ENCODE measurements at regions not wholly inside any gene's neighbourhood (a gene's known extent, or its start where the extent isn't known, plus 50 kb on each side); places are given as distances from the start of the nearest gene placed in this dataset.
A peak's percentile ranks its signal among the peaks of the same experiment; 100 is the strongest.
"Not testable (repeated sequence)": the region's sequence is repeated elsewhere in the genome, so short reads cannot be mapped to it uniquely, and the experiment has no call there.

DNA sequence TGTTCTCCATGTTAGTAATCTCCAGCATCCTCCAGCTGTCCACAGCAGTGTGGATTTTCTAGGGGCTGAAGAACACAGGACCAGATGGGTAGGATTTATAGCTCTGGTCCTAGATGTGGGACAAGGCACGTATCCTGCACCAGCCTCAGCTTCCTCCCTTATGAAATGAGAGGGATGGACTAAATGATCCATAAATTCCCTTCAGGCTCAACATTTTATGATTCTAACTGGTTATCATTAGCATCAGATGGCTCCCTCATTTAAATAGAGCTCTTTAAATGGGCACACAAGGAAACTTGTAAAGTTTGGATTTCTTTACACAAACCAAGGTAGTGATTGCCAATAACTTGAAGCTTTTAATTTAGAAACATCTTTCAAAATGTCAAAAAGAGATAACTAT lies 97.7 kb downstream of the ESM1 start:
- intact Hi-C loops (cut with DNase I), result no loop called here
- ATAC-seq, result no peak
- no peak for DNase-seq

GRCh38 chr5:54886866-54887265 lies 98.5 kb downstream of the ESM1 start:
- DNase-seq (no peak), ATAC-seq (no peak)

DNA sequence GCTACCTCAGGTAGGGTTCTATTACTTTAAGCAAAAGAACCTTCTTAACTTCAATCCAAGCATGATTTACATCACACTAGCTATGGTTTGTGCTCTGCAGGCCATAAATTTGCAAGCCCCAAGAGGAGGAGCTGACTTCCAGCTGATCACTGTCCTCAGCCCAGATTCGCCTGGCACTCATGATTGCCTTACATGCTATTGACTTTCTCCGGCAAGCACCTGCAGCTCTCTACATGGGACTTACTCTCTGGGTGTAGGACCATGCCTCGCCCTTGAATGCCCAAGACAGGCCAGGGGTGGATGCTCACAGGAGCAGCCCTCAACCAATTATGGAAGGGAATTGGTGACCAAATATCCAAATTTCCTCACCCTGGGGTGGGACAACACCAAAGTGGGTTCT lies 99.8 kb downstream of the ESM1 start:
- no peak for DNase-seq
- intact Hi-C loops (cut with DNase I), result no loop called here
- ATAC-seq, result no peak

More at GRCh38 chr5:54886866-54887265, 98.5 kb downstream of the ESM1 start:
- intact Hi-C loops (cut with DNase I), result no loop called here

DNA sequence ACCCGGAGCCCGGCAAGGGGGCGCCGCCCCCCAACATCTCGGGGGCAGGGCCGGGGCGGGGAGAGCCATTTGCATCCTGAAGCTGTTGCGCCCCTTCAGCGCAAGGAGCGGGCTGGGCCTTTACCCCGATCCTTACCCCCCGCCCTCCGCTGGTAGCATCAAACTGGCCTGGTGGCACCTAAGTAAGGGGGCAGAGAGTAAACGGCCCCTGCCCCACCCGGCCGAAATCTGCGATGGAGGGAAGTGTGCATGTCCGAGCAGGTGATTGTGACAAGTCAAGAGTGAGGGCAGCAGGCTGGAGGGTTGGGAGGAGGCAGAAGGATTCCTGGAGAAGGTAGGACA lies 101.2 kb downstream of the ESM1 start:
- ATAC-seq (no peak), DNase-seq (no peak)
- intact Hi-C loops (cut with DNase I), result no loop called here

DNA sequence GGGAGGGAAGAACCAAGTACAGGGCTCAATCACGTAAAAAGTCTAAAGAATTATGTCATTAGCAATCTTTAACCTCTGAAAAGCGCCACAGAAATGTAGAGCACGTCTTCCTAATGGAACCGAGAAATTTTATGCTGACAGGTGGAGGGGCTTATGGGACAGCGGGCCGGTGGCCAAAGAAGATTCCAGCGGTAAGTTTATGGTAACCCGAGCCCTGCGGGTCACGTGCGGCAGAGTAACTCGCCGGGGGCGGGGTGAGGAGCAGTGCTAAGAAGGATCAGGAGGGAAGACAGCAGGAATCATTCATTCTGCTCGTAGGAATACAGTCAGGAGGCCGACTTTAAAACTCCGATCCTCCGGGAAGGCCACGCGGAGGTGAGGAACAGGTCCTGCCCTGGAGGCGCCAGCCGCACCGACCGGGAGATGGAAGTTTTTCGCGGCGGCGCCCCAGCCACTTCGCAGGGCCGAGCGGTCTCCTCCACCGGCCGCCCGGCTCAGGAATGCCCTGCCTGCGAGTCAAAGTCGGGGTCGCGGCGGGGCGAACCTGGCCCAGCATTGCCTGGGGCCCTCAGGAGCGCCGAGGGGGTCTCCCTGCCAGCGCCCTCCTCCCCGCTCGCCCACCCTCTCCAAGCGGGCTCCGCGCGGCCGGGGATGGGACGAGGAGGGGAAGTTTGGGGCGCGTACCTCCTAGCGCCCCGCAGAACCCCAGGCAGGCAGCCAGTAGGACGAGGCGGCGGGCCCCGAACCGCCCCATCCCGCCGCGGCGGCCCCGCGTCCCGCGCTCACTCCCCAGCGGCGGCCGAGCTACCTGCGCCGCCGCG lies 101.8 kb downstream of the ESM1 start:
- peak; percentile 45 for DNase-seq
- intact Hi-C loops (cut with DNase I), result no loop called here
- peak; percentile 76 to 85 for ATAC-seq

- intact Hi-C loops (cut with DNase I), result no loop called here
- peak in 1 of 2 donors; percentile 17 for ATAC-seq
- no peak for DNase-seq
Observed at GRCh38 chr5:54882841-54883240, 102.6 kb downstream of the ESM1 start.

DNA sequence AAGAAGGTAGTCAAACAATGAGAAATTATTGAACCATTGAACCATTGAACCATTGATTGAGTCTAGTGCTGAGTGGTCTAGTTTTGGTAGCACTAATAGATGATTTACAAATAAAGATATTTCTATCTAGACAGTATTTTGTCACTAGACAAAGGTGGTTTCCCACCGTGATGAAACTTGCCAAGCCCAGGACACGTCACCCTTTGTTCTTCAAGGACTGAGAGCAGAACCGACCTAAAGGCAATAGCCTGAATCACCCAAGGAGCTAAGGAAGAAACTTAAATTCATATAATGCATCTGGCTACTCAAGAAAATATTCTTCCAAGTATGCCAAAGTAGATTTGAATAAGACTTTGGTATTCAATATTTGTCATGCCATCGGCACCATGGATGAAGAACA lies 103.3 kb downstream of the ESM1 start:
- intact Hi-C loops (cut with DNase I), result no loop called here
- ATAC-seq (no peak), DNase-seq (no peak)

DNA sequence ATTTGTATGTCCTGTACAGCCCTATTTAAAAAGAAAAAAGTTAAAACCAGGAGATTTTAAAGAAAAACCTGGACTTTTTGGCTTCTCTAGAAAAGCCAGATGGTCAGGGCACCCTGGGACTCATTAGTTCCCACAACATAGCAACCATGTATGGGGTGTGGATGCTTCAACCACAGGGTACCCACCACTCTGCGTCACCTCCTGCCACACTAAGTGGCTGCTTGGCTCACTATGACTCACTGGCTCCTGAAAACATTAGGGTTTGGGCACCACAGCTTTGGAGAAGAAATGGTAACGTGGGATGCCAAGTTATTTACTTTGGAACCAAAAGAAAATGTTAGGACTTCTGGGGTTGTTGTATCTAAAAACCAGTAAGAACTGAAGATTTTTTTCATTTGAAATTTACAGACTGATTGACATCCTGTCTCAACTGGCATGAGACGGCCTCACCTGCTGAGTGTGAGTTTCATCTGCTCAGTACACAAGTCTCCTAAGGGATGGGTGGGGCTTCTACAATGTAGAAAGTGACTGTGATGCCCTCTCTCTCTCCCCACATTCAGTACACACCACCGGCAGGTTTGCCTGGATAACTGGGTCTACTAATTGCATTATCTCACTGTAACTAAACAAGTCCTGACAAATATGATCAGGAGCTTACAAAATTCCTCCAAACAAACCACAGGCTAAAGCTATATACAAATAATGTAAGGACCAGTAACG lies 103.9 kb downstream of the ESM1 start:
- DNase-seq, result no peak
- intact Hi-C loops (cut with DNase I), result no loop called here
- ATAC-seq, result no peak

- intact Hi-C loops (cut with DNase I), result no loop called here
- no peak for DNase-seq
- no peak for ATAC-seq
Observed at GRCh38 chr5:54876976-54877375, 108.4 kb downstream of the ESM1 start.

DNA sequence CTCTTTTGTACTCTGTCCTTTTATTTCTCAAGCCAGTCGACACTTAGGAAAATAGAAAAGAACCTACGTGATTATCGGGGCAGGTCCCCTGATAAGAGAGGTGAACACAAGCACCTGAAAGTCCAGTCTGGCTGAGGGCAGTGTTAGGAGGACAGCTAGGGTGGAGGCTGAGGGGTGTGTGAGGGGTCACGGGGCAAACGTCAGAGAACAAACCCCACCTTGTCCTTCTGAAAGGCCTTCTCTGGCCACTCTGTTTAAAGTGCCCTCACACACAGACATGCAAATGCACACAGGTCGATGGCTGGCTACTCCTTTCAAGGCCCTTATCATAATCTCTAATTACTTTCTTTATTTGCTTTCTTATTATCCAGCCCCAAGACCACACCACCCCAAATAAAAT lies 108.8 kb downstream of the ESM1 start:
- intact Hi-C loops (cut with DNase I), result no loop called here
- ATAC-seq, result no peak
- no peak for DNase-seq

DNA sequence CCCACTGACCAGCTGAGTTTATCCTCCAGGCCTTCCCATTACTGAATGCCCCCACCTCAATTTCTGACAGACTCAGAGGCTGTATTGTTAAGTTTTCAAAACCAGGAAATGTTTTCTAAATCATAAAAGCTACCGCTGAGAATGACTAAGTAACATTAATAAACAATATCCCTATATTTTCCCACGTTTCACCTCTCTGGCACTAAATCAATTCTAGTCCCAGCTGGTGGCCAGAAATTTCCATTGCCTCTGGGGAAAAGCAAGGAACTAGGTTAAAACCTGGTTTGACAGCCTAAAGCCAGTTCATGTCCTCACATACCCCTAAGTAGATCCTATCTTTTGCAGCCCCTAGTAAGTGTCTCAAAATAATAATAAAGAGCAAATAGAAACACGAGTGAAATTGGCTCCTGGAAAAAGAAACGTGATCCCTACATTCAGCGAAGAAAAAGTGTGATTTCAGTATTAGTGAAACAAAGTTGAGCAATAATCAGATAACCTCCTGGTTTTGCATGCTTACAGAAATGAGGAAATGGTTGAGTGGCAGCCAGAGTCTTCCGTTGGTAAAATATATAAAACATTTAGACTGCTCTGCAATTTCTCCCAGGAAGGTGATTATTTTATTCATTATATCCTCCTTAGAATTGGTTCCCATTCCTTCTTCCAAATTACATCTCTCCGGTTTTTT lies 110.9 kb downstream of the ESM1 start:
- intact Hi-C loops (cut with DNase I), result no loop called here
- DNase-seq (no peak), ATAC-seq (peak in 1 of 2 donors; percentile 58)

- DNase-seq, result no peak
- intact Hi-C loops (cut with DNase I), result no loop called here
- ATAC-seq, result no peak
Observed at GRCh38 chr5:54873691-54874090, 111.7 kb downstream of the ESM1 start.

DNA sequence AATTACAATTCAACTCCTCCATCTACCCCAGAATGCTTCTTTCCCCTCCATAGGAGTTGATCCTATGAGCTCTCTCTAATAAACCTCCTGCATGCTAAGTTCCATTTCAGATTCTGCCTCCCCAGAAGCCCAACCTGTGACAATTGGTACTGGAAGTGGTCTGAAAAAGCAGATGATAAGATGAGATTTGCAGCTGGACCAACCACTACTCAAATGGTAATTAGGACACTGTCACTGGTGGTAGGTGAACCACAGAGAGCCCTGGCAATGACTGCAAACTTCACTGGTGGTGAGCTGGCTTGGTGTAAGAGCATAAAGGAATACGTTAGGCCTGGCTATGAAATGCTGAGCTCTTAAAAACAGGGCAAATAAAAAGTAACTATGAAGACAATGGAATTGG lies 112.6 kb downstream of the ESM1 start:
- no peak for DNase-seq
- ATAC-seq, result no peak
- intact Hi-C loops (cut with DNase I), result no loop called here

GRCh38 chr5:54870271-54870670 lies 115.1 kb downstream of the ESM1 start:
- no peak for ATAC-seq
- intact Hi-C loops (cut with DNase I), result no loop called here

GRCh38 chr5:54869691-54870090 lies 115.7 kb downstream of the ESM1 start:
- intact Hi-C loops (cut with DNase I), result loop anchor here in 1 of 2 donors (2.0 kb wide), 1 partner anchor 353 kb away; the partner anchor contains the start of gene SNX18
- ATAC-seq (no peak), DNase-seq (no peak)

More at GRCh38 chr5:54870271-54870670, 115.1 kb downstream of the ESM1 start:
- DNase-seq, result no peak

- no peak for ATAC-seq
- no peak for DNase-seq
- intact Hi-C loops (cut with DNase I), result loop anchor here in 1 of 2 donors (2.0 kb wide), 1 partner anchor 352 kb away; the partner anchor contains the start of gene SNX18
Observed at GRCh38 chr5:54868511-54869483, 116.6 kb downstream of the ESM1 start.

- DNase-seq (no peak), ATAC-seq (peak; percentile 23 to 32)
- intact Hi-C loops (cut with DNase I), result no loop called here
Observed at GRCh38 chr5:54867310-54867944, 118.0 kb downstream of the ESM1 start.

GRCh38 chr5:54864911-54865515 lies 120.4 kb downstream of the ESM1 start:
- ATAC-seq; intact Hi-C loops (cut with DNase I); DNase-seq: not testable (repeated sequence)

Measured in left cardiac atrium (tissue), 4 donors.